ENCODE measurements at regions not wholly inside any gene's neighbourhood (a gene's known extent, or its start where the extent isn't known, plus 50 kb on each side); places are given as distances from the start of the nearest gene placed in this dataset.

DNA sequence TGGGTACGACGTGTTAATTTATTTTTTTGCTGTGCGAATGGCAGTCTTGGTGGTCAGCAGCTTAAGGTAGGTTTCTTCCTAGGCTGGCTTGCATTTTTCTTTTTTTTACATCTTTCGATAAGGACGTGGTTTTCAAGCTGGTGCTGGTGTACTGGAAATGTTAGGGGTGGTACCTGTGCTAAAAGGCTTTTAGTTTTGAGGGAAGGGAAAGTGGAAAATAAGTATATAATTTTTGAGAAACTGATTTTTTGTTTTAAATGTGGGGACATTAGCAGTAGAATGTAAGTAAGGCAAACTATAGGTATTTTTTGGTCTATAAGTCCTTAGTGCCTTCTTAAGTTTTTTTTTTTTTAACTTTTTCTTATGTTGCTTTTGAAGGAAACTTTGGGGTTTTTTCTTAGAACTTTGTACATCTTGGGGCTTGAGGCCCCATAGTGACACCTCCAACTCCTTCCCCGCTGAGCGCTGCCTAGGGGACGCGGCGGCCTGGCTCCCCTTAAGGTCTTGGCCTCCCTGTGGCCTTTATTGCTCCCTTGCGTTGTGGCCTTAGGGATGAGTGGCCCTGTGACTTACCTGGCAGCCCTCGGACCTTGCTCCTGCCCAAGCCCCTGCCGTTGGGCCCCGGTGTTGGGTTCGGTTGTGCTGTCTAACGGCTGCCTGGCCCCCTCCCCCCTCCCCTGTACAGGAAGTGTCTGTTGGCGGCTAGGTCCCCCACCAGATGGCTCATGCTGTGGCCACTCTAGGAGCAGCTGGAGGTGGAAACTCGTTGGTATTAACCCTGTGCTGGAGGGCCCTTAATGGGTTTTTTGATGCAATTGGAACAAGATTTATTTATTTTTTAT is 88.0 kb upstream of the RPRML start:
- TF ChIP-seq POLR2A (IDR thresholded peaks at IDR 0.05) = peak in 2 of 4 donors; percentile 36 to 43
- TF ChIP-seq, protein P1, sequence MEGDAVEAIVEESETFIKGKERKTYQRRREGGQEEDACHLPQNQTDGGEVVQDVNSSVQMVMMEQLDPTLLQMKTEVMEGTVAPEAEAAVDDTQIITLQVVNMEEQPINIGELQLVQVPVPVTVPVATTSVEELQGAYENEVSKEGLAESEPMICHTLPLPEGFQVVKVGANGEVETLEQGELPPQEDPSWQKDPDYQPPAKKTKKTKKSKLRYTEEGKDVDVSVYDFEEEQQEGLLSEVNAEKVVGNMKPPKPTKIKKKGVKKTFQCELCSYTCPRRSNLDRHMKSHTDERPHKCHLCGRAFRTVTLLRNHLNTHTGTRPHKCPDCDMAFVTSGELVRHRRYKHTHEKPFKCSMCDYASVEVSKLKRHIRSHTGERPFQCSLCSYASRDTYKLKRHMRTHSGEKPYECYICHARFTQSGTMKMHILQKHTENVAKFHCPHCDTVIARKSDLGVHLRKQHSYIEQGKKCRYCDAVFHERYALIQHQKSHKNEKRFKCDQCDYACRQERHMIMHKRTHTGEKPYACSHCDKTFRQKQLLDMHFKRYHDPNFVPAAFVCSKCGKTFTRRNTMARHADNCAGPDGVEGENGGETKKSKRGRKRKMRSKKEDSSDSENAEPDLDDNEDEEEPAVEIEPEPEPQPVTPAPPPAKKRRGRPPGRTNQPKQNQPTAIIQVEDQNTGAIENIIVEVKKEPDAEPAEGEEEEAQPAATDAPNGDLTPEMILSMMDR (IDR thresholded peaks at IDR 0.05) = peak in 1 of 7 experiments; percentile 28
